Chondrocyte (in vitro differentiated cells): ENCODE measurements at regions not wholly inside any gene's neighbourhood (a gene's known extent, or its start where the extent isn't known, plus 50 kb on each side); places are given as distances from the start of the nearest gene placed in this dataset.

ENCODE experiments used
- DNase-seq: peaks from one replicate; pipeline ENCODE4 v3.0.0; 2021; ENCODE audit warnings: mixed read lengths, low spot score
- H3K27ac Mint-ChIP-seq: one replicate; pipeline ENCODE4 v1.8.0; 2021; ENCODE audit warnings: mild to moderate bottlenecking, moderate library complexity, mixed read lengths; ENCODE audit not compliant: unreplicated experiment
- H3K27me3 Mint-ChIP-seq: 2 replicates; pipeline ENCODE4 v1.8.0; 2021; ENCODE audit warnings: low read depth, mixed read lengths
- H3K36me3 Mint-ChIP-seq: 2 replicates; pipeline ENCODE4 v1.8.0; 2021; ENCODE audit warnings: low read depth, mixed read lengths
- H3K4me1 Mint-ChIP-seq: 2 replicates; pipeline ENCODE4 v1.8.0; 2021; ENCODE audit warnings: low read depth, mild to moderate bottlenecking, mixed read lengths
- H3K4me3 Mint-ChIP-seq: one replicate; pipeline ENCODE4 v1.8.0; 2021; ENCODE audit warnings: mild to moderate bottlenecking, moderate library complexity, mixed read lengths; ENCODE audit not compliant: unreplicated experiment
- H3K9me3 Mint-ChIP-seq: 2 replicates; pipeline ENCODE4 v1.8.0; 2021; ENCODE audit warnings: low read depth, mixed read lengths
- TF ChIP-seq, protein P1 (sequence below): fragments of 200-600 bp; sonication (generic); IDR thresholded peaks from 2 replicates; pipeline ENCODE4 v1.5.0; 2021; ENCODE audit warnings: antibody characterized with exemption, mild to moderate bottlenecking, moderate library complexity

GRCh38 chr11:33417121-33417520, 159.9 kb downstream of the HIPK3 start:
- TF ChIP-seq, protein P1, sequence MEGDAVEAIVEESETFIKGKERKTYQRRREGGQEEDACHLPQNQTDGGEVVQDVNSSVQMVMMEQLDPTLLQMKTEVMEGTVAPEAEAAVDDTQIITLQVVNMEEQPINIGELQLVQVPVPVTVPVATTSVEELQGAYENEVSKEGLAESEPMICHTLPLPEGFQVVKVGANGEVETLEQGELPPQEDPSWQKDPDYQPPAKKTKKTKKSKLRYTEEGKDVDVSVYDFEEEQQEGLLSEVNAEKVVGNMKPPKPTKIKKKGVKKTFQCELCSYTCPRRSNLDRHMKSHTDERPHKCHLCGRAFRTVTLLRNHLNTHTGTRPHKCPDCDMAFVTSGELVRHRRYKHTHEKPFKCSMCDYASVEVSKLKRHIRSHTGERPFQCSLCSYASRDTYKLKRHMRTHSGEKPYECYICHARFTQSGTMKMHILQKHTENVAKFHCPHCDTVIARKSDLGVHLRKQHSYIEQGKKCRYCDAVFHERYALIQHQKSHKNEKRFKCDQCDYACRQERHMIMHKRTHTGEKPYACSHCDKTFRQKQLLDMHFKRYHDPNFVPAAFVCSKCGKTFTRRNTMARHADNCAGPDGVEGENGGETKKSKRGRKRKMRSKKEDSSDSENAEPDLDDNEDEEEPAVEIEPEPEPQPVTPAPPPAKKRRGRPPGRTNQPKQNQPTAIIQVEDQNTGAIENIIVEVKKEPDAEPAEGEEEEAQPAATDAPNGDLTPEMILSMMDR = no peak
- no peaks in the 10 kb centered on the region for H3K27me3 Mint-ChIP-seq
- H3K4me1 Mint-ChIP-seq = no peaks in the 10 kb centered on the region
- H3K27ac Mint-ChIP-seq = no peak overlapping the region
- no peaks in the 10 kb centered on the region for H3K36me3 Mint-ChIP-seq
- no peak overlapping the region for H3K4me3 Mint-ChIP-seq
- no peaks in the 10 kb centered on the region for H3K9me3 Mint-ChIP-seq
- no peak for DNase-seq

DNA sequence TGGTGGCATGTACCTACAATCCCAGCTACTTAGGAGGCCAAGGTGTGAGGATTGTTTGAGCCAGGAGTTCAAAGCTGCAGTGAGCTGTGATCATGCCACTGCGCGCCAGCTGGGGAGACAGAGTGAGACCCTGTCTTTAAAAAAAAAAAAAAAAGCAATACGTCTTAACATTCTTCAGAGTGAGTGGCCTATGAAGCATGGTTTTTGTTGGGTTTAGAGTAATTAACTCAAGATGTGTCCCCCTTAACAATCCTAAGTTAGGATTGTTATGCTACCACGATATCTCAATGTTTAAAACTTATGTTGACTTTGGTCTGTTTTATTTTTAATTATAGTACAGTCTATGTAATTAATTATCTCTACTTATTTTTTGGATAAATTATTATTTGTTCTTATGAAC, 156.1 kb downstream of the HIPK3 start:
- no peak overlapping the region for H3K4me3 Mint-ChIP-seq
- no peak overlapping the region for H3K27ac Mint-ChIP-seq
- H3K36me3 Mint-ChIP-seq = peaks cover 1% of the 10 kb centered on the region
- no peak for DNase-seq
- no peaks in the 10 kb centered on the region for H3K27me3 Mint-ChIP-seq
- H3K9me3 Mint-ChIP-seq = no peaks in the 10 kb centered on the region
- H3K4me1 Mint-ChIP-seq = no peaks in the 10 kb centered on the region
- TF ChIP-seq, protein P1 = no peak

DNA sequence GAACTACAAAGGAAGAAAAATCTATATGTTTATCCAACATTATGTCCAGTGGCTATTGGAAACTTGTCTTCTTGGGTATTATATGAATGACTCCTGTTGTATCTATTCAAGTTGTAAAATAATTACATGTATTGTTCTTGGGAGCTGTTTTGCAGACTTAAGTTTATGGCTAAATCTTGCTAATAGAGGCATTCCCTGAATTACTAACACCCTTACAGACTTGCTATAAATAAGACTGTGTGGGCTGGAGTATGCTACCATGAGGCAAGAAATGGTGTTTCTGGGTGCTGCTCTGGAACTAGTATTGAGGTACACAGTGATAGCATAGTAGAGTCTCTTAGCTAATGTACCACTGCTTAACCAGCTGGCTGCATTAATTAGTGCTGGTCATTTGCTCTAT, 155.1 kb downstream of the HIPK3 start:
- Mint-ChIP-seq H3K9me3 (no peaks in the 10 kb centered on the region), H3K27me3 (no peaks in the 10 kb centered on the region), H3K36me3 (peaks cover 1% of the 10 kb centered on the region), H3K27ac (no peak overlapping the region), H3K4me1 (no peaks in the 10 kb centered on the region), H3K4me3 (no peak overlapping the region)
- TF ChIP-seq, protein P1 = no peak
- no peak for DNase-seq

- Mint-ChIP-seq H3K27me3 (no peaks in the 10 kb centered on the region), H3K9me3 (no peaks in the 10 kb centered on the region), H3K4me1 (no peaks in the 10 kb centered on the region), H3K4me3 (no peak overlapping the region), H3K36me3 (peaks cover 1% of the 10 kb centered on the region), H3K27ac (no peak overlapping the region)
- no peak for DNase-seq
- TF ChIP-seq, protein P1 = no peak
These were observed 154.6 kb downstream of the HIPK3 start for GRCh38 chr11:33411751-33412150.

GRCh38 chr11:33410086-33410765, 153.0 kb downstream of the HIPK3 start:
- peaks cover 1% of the 10 kb centered on the region for H3K36me3 Mint-ChIP-seq
- no peaks in the 10 kb centered on the region for H3K9me3 Mint-ChIP-seq

More at GRCh38 chr11:33410086-33410765, 153.0 kb downstream of the HIPK3 start:
- Mint-ChIP-seq H3K4me3 (no peak overlapping the region), H3K4me1 (no peaks in the 10 kb centered on the region), H3K27ac (no peak overlapping the region), H3K27me3 (no peaks in the 10 kb centered on the region)
- DNase-seq = no peak
- TF ChIP-seq, protein P1 = no peak
